ENCODE measurements at regions not wholly inside any gene's neighbourhood (a gene's known extent, or its start where the extent isn't known, plus 50 kb on each side); places are given as distances from the start of the nearest gene placed in this dataset.

GRCh38 chr5:5370059-5370774, 52.3 kb upstream of the ICE1 start:
- ChIA-PET POLR2A (interaction anchor here (0.6 to 1.4 kb wide), 2 partner anchors 11 to 47 kb away, joined by 3 read pairs; no protein-coding TSS in a partner anchor), CTCF (ENCODE audit: low intra/inter-chr PET ratio) (no interaction called here)
- FAIRE-seq (no peak), ATAC-seq (no peak), DNase-seq (ENCODE audit: extremely low read depth in 1 of 4, low spot score in 3 of 4) (no peak)
- Histone ChIP-seq H2AFZ (ENCODE audit: low read depth, low read length) (no peak overlapping the region), H3K9ac (ENCODE audit: insufficient read depth in 1 of 2, low read depth in 2 of 2, low read length in 2 of 2) (no peak overlapping the region), H3K36me3 (ENCODE audit: control insufficient read depth, insufficient read depth, low read length) (no peaks in the 10 kb centered on the region), H3K4me1 (replicated peaks in 1 of 2; ENCODE audit: control insufficient read depth in 2 of 2, insufficient read depth in 2 of 2, low read length in 2 of 2) (peaks cover 0 to 17% of the 10 kb centered on the region in 2 experiments; a peak in 3 of 5 replicates), H3K9me1 (ENCODE audit: control insufficient read depth, insufficient read depth, low read length) (no peaks in the 10 kb centered on the region), H3K9me3 (replicated peaks; ENCODE audit: control insufficient read depth, insufficient read depth, low read depth, low read length) (no peaks in the 10 kb centered on the region), H4K20me1 (replicated peaks; ENCODE audit: control insufficient read depth, insufficient read depth, low read length) (no peaks in the 10 kb centered on the region), H3K27me3 (ENCODE audit: control insufficient read depth in 2 of 2, insufficient read depth in 2 of 2, low read length in 2 of 2) (peaks cover under 1 to 15% of the 10 kb centered on the region in 2 experiments; a peak in 2 of 5 replicates), H3K79me2 (ENCODE audit: control insufficient read depth, insufficient read depth, low read length) (no peaks in the 10 kb centered on the region), H3K4me3 (no peak overlapping the region), H3K4me2 (ENCODE audit: insufficient read depth, low read length) (no peak overlapping the region), H3K27ac (ENCODE audit: extremely low read depth, low read depth, low read length) (no peak overlapping the region)
- 3% methylated on average over 7 of the region's 7 CpGs for WGBS (ENCODE audit: insufficient coverage, low coverage, missing lambda C conversion rate)
- intact Hi-C loops (cut with micrococcal nuclease) = no loop called here
- BruUV-seq (replicated peaks) = no TSS peak
- TF ChIP-seq U2AF2 (optimal IDR thresholded peaks at IDR 0.05; ENCODE audit: low read depth, low read length) (no peak), IRF2 (CRISPR knock-in tag; IDR thresholded peaks at IDR 0.05) (no peak), HES1 (IDR thresholded peaks at IDR 0.05; ENCODE audit: low read depth) (no peak), PYGO2 (tag; IDR thresholded peaks at IDR 0.05) (no peak), HCFC1 (IDR thresholded peaks at IDR 0.05; ENCODE audit: low read depth, low read length) (no peak), ILF3 (IDR thresholded peaks at IDR 0.05; ENCODE audit: borderline replicate concordance) (no peak), ZNF277 (CRISPR knock-in tag; IDR thresholded peaks at IDR 0.05; ENCODE audit: borderline replicate concordance) (no peak), ZNF197 (CRISPR knock-in tag; IDR thresholded peaks at IDR 0.05; ENCODE audit: low read depth) (no peak), XRCC3 (IDR thresholded peaks at IDR 0.05) (no peak), RAD21 (CRISPR knock-in tag; conservative IDR thresholded peaks at IDR 0.05 in 1 of 2, IDR thresholded peaks at IDR 0.05 in 1 of 2) (no peak), MCM2 (IDR thresholded peaks at IDR 0.05; ENCODE audit: low read depth) (no peak), NFIC (IDR thresholded peaks at IDR 0.05) (no peak), ZNF384 (IDR thresholded peaks at IDR 0.05; ENCODE audit: low read depth, low read length) (no peak), DIDO1 (tag; IDR thresholded peaks at IDR 0.05; ENCODE audit: low read depth) (no peak)
- in situ Hi-C loops (cut with MboI) = no loop called here
